Astrocyte of the cerebellum (primary cell): ENCODE measurements at regions not wholly inside any gene's neighbourhood (a gene's known extent, or its start where the extent isn't known, plus 50 kb on each side); places are given as distances from the start of the nearest gene placed in this dataset.

ENCODE experiments used
- DNase-seq: peaks from one replicate; pipeline ENCODE4 v3.0.0-alpha.2; 2011; ENCODE audit warnings: low read depth
- H3K4me3 ChIP-seq: 2 replicates; pipeline ENCODE4 v1.5.1; 2011; ENCODE audit warnings: mild to moderate bottlenecking, low read depth, low read length, moderate library complexity
- CTCF ChIP-seq: IDR thresholded peaks from 2 replicates; pipeline ENCODE4 v1.5.1; 2012; ENCODE audit warnings: low read length, low read depth, moderate library complexity, mild to moderate bottlenecking; ENCODE audit errors: missing control alignments
- in situ Hi-C: cut with HindIII; loops from 2 replicates; pipeline ENCODE4 v1.10.0; 2017; ENCODE audit warnings: low sequenced_read_pairs

DNA sequence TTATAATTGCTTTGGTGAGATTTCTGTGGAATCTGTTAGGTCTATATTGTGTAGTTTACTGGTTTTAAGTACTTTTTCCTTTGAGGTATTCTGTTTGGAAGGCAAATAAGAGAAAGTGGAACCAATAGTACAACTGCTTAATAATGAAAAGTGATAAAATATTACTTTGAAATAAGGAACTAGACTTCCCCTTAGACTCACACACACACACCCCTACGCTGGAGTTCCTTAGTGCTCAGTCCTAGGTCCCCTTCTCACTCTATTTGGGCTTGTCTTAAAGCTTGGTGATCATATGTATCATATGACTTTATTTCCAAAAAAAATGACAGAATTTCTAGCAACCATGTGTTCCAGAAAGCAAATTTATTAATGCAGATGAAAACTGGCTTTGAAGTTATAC, 494.0 kb upstream of the TGFBR2 start:
- no peak for DNase-seq
- no peak overlapping the region for H3K4me3 ChIP-seq
- no peak for TF ChIP-seq CTCF
- in situ Hi-C loops: no loop called here

- peak; percentile 39 for TF ChIP-seq CTCF
- peak; percentile 47 for DNase-seq
- in situ Hi-C loops: no loop called here
- no peak overlapping the region for H3K4me3 ChIP-seq
These were observed 493.4 kb upstream of the TGFBR2 start for GRCh38 chr3:30112902-30113484.

DNA sequence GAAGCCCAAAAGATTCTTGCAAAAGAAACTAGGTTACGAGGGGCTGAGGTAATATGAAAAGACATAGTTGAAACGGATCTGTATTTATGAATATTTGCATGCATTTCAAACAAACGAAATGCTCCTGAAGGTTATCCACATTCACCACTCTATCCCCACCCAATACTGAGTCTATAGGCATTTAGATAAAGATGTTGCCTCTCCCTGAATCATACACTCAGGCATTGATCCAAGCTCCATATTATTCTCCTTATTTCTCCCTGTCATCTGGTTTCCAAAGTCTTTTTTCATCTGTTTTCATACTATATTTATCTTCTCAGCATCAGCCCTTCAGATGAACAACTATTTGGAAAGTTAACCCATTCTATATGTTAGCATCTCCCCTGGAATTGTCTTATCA, 492.5 kb upstream of the TGFBR2 start:
- TF ChIP-seq CTCF: no peak
- H3K4me3 ChIP-seq: no peak overlapping the region
- DNase-seq: no peak
- in situ Hi-C loops: no loop called here

GRCh38 chr3:30114918-30115317, 491.5 kb upstream of the TGFBR2 start:
- DNase-seq: no peak
- in situ Hi-C loops: no loop called here
- H3K4me3 ChIP-seq: no peak overlapping the region
- TF ChIP-seq CTCF: no peak

GRCh38 chr3:30122359-30122758, 484.0 kb upstream of the TGFBR2 start:
- H3K4me3 ChIP-seq: no peak overlapping the region
- TF ChIP-seq CTCF: no peak
- in situ Hi-C loops: no loop called here
- no peak for DNase-seq

DNA sequence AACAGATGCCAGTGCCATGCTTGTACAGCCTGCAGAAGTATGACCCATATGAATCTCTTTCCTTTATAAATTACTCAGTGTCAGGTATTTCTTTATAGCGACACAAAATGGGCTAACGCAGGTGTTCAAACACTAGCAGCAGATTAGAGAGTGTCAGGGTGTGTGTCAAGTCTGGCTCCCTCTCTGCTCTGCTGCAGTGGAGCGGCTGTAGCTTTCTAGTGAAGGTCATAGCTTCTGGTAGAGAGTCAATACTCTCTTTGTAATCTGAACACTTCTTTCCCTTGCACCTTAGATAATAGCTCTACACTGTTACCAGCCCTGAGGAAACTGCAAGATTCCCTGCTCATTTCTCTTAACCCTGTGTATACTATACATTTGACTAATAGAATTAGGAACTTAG, 483.2 kb upstream of the TGFBR2 start:
- TF ChIP-seq CTCF: no peak
- in situ Hi-C loops: no loop called here
- H3K4me3 ChIP-seq: no peak overlapping the region
- no peak for DNase-seq

DNA sequence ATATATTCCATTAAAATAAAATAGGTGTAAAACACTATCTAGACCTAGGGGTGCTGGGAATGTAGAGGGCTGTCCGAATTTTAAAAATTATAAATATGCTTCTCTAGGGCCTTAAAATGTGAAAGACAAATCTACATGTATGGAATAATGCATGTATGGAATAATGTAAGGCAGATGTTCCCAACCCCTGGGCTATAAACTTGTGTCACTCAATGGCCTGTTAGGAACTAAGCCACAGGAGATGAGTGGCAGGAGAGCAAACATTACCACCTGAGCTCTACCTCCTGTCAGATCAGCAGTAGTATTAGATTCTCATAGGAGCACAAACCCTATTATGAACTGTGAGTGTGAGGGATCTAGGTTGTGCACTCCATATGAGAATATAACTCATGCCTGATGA, 482.6 kb upstream of the TGFBR2 start:
- no peak for DNase-seq
- no peak for TF ChIP-seq CTCF
- H3K4me3 ChIP-seq: no peak overlapping the region
- in situ Hi-C loops: no loop called here
